ENCODE measurements at regions not wholly inside any gene's neighbourhood (a gene's known extent, or its start where the extent isn't known, plus 50 kb on each side); places are given as distances from the start of the nearest gene placed in this dataset.

DNA sequence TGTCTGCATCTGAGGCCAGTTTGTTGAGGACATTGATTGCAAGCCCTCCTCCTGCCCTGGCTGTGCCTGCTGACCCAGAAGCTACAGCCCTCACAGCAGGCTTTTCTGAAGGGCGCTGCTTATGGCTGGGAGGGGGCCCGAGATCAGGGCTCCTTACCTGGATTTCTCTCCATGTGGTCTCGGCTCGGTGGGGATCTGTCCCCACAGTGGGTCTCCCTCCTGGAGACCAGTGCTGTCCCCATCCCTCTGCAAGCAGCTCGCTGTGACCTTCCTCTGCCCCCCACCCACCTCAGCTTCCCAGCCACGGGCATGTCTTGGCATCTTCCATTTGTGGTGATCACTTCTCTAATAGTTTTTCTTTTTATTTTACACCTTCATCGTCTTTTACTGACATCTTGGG, 357.9 kb downstream of the IRX2 start:
- in situ Hi-C loops (cut with HindIII; ENCODE audit: low sequenced_read_pairs) = no loop called here
- H3K4me3 ChIP-seq (ENCODE audit: low read depth, low read length) = no peak overlapping the region
- no peak for TF ChIP-seq CTCF (IDR thresholded peaks at IDR 0.05; ENCODE audit: low read depth, low read length)
- DNase-seq (ENCODE audit: low read depth, low spot score) = no peak

- H3K4me3 ChIP-seq (ENCODE audit: low read depth, low read length) = no peak overlapping the region
- DNase-seq (ENCODE audit: low read depth, low spot score) = no peak
- no peak for TF ChIP-seq CTCF (IDR thresholded peaks at IDR 0.05; ENCODE audit: low read depth, low read length)
- in situ Hi-C loops (cut with HindIII; ENCODE audit: low sequenced_read_pairs) = no loop called here
These were observed 359.9 kb downstream of the IRX2 start for GRCh38 chr5:2391566-2391965.

DNA sequence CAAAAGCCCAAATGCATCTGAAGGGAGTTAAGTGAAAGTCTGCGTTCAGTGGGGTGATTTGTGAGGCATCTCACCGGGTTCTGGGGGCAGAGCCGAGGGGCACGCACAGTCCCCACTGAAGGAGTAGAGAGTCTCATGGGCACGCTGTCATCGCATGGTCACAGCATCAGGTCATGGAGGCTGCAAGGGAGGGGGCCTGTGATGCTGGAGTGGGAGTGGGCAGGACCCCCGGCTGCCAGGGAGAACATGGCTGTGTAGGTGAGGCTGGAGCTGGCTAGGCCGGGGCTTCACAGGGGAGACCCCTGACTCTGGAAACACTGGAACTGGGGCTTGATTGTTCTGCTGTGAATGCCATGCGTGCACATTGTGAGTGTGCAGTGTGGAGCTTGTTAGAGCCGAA, 360.5 kb downstream of the IRX2 start:
- no peak overlapping the region for H3K4me3 ChIP-seq (ENCODE audit: low read depth, low read length)
- DNase-seq (ENCODE audit: low read depth, low spot score) = no peak
- in situ Hi-C loops (cut with HindIII; ENCODE audit: low sequenced_read_pairs) = no loop called here
- TF ChIP-seq CTCF (IDR thresholded peaks at IDR 0.05; ENCODE audit: low read depth, low read length) = no peak

DNA sequence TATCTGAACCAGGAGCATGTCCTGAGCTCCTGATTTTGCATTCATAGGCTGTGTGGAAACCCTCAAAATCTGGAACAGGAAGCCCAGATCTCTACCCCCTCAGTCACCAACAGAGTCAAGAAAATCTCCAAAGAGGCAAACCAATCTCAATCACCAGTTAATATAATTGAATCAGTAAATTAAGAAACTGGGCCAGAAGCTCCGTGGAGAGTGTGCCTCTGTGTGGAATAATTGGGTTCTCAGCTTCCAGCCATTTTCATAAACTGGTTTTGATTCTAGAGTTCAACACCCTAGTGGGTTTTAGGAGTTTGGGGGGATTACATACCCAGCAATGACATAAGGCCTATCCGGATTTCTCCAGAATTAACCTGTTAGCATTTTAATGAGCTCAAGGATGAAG, 362.9 kb downstream of the IRX2 start:
- in situ Hi-C loops (cut with HindIII; ENCODE audit: low sequenced_read_pairs) = no loop called here

DNA sequence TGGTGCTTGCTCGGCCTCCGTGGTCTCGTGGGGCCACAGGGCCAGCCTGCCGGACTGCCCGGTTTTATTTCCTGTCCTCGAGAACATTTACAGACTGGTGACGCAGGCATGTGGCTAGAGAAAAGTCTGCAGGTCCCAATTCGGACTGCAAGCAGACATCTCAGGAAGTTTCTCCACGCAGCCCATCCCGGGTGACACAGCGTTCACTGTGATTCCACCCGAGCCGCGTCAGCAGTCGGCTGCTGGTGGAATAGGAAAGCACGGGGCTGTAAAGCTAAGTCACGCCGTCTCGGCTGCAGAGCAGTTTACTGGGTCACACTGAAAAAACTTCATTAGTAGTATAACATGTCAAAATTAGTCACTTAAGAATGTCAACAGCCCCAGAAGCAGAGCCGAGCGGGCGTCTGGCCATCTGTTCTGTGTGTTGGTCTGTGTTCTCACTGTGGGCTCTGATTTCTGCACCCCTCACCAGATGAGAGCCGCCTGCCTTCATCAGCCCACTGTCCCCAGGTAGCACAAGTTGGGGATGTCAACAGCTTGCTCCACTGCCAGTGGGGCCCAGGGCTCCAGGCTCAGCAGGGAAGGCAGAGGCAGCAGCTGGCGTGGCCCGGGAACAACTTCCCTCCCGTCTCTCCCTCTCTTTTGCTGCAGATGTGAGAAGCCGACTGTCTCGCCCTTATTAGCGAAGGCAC, 363.7 kb downstream of the IRX2 start:
- no peak for DNase-seq (ENCODE audit: low read depth, low spot score)
- no peak for TF ChIP-seq CTCF (IDR thresholded peaks at IDR 0.05; ENCODE audit: low read depth, low read length)
- in situ Hi-C loops (cut with HindIII; ENCODE audit: low sequenced_read_pairs) = no loop called here
- no peak overlapping the region for H3K4me3 ChIP-seq (ENCODE audit: low read depth, low read length)

More for the DNA sequence above, 362.9 kb downstream of the IRX2 start:
- no peak overlapping the region for H3K4me3 ChIP-seq (ENCODE audit: low read depth, low read length)
- DNase-seq (ENCODE audit: low read depth, low spot score) = no peak
- no peak for TF ChIP-seq CTCF (IDR thresholded peaks at IDR 0.05; ENCODE audit: low read depth, low read length)

DNA sequence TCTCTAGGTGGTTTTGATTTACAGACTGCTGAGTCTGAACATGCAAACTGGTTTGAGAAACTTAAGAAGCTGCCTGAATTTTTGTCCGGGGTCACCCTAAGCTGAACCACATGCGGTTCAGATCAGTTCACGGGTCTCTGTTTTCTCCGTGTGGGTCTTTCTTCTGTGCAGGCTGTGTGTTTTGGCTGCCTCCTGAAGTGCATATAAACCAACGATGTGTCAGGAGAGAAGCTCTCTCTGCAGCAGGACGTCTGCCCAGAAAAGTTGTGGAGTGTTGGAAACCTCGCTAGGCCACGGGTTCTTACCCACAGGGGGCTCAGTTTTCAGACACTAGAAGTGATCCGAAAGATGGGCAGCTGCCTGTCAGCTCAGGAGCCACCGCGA, 364.2 kb downstream of the IRX2 start:
- H3K4me3 ChIP-seq (ENCODE audit: low read depth, low read length) = no peak overlapping the region
- in situ Hi-C loops (cut with HindIII; ENCODE audit: low sequenced_read_pairs) = no loop called here
- DNase-seq (ENCODE audit: low read depth, low spot score) = no peak
- TF ChIP-seq CTCF (IDR thresholded peaks at IDR 0.05; ENCODE audit: low read depth, low read length) = no peak

All from astrocyte of the spinal cord (primary cell).